Left colon (tissue), 2 donors: ENCODE measurements at regions not wholly inside any gene's neighbourhood (a gene's known extent, or its start where the extent isn't known, plus 50 kb on each side); places are given as distances from the start of the nearest gene placed in this dataset.
"Not testable (repeated sequence)": the region's sequence is repeated elsewhere in the genome, so short reads cannot be mapped to it uniquely, and the experiment has no call there.

Experiments
- ATAC-seq: fragments of 200-7000 bp; cut with Tn5 transposase; one replicate; pipeline ENCODE4 v1.9.1; 2020; ENCODE audit warnings: mild to moderate bottlenecking, moderate library complexity
- DNase-seq, 2 donors: peaks; one replicate each; pipeline ENCODE4 v3.0.0-alpha.2; 2020
- intact Hi-C, 2 donors: fragments of 100-400 bp; cut with DNase I in 1 of 2; cut with micrococcal nuclease in 1 of 2; formaldehyde crosslinking; loops; one replicate each; pipeline versions ENCODE4 v1.11.2 to v1.14.0; 2022; cut with DNase I, micrococcal nuclease
- donor health status: DM: no; HTN: no; CAD: no.
- donor health status: DM: yes; HTN: yes; CAD: no.

DNA sequence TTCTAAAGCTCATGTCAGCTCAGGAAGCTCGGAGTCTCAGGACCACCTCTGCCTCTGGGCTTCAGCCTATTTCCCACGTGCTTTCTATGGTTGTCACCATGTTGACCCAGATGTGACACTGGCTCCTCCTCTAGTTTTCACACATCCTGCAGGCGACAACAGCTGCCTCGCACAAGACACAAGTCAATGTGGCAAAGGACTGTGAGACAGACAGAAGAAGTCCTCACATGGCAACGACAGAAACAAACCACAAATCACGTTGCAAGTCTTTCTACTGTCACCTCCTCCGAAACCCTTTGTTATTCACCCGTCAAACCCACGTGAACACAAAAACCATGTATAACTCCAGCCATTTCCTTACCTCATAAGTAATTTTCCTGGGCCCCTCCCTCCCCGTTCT is 194.5 kb downstream of the MEX3B start:
- DNase-seq (no peak), ATAC-seq (no peak)
- intact Hi-C loops: no loop called here

DNA sequence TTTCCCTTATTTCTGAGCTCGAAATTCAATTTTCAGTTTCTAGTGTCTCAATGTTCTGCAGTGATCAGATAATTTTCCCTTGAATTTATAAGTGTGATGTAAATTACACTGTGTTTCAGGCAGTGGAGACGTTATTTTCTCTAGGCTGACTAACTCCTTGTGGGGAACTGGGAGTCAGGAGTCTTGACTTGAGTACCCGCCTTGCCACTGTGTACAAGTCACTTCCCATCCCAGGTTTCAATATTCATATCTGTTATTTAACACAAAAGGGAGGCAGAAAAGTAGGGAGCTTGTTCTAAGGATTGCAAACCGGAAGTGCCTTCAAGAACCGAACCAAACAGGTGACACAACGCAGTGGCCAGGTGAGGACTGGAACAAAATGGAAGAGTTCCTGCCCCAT is 196.5 kb downstream of the MEX3B start:
- intact Hi-C loops: no loop called here
- no peak for DNase-seq
- no peak for ATAC-seq

DNA sequence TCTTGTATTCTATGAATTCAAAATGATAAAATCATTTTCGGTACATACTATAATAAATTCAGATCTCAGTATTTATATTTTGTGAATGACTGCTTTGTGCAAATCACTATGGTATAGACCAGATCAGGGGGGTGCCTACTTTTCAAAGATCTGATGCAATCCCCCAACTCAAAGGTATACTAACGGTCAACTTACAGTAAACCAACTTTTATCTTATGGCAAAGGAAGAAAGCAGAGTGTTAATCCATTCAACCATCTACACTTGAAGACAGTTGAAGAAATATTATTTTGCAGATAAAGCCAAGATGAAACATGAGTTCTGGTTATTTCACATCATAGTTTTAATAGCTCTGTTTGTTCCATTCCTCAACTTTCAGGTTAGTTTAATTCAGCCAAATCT is 197.1 kb downstream of the MEX3B start:
- DNase-seq (no peak), ATAC-seq (no peak)
- intact Hi-C loops: no loop called here

DNA sequence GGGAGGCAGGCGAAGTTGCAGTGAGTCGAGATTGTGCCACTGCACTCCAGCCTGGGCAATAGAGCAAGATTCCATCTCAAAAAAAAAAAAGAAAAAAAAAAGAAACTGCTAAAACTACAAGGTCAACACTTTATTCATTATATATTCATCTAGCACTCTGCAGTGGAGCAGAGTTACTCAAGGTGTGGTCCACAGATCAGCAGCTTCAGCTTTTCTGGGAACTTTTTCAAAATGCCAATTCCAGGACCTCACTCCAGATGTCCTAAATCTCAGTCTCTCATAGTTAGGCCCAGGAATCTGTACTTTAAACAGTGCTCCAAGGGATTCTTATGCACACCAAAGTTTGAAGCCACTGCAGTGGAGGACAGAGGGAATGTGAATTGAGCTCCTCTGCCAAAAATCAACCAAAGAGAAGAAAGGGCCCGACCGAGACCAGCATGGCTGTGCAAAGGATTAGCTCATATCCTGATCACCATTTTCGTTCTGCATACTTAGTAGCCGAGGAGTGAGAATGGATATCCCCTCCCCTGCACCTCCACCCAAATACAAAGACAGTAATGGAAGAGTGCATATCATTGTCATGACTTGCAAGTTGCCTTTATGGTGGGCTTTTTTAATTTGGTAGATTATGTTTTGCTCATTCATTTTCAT is 201.9 kb downstream of the MEX3B start:
- intact Hi-C loops: no loop called here
- ATAC-seq (no peak), DNase-seq (no peak)

DNA sequence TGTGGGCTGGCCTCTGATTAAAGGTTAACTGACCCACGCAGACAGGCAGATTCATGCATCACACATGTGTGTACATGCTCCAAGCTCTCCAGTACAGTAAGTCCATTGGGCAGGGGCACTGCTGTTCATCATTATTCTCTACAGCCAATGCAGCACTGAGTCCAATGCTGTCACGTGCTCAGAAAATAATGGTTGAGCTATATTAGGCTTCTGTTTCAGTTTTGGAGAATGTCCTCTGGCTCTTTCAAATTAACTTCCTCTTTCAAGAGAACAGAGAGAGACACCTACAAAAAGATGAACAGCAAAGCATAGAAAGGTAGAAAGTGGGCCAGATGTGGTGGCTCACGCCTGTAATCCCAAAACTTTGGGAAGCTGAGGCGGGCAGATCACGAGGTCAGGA is 202.6 kb downstream of the MEX3B start:
- ATAC-seq (no peak), DNase-seq (no peak)
- intact Hi-C loops: no loop called here

DNA sequence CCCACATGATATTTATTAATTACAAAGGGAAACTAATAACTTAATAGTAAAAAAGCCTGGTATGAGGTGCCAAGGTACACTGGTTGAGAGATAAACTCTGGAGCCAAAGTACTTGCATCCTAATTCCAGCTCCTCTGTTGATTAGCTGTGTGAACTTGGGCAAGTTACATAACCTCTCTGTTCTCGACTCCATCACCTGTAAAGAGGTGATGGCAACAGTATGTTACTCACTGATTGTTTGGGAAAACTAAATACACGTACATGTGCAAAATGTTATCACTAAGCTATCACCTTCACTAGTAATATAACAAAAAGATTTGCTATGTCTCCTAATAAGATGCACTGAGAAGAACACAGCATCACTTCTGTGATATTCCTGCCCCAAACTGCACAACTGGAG is 206.4 kb downstream of the MEX3B start:
- ATAC-seq (no peak), DNase-seq (no peak)
- intact Hi-C loops: no loop called here

DNA sequence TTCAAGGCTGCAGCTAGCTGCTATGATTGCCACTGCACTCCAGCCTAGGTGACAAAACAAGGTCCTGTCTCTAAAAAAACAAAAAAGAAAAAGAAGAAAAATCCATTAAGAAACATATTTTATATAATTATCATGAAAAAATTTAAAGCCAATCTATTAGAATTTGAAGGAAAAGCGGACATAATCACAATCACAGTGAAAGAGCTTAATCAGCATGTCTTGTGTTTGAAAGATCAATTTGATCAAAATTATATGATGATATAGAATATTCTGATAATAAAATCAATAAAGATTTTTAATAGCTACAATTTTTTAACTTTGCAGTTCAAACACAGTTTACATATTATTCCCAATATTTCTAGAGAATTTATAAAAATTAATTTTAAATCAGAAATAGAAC is 210.1 kb downstream of the MEX3B start:
- intact Hi-C loops: no loop called here
- DNase-seq: no peak
- ATAC-seq: no peak

DNA sequence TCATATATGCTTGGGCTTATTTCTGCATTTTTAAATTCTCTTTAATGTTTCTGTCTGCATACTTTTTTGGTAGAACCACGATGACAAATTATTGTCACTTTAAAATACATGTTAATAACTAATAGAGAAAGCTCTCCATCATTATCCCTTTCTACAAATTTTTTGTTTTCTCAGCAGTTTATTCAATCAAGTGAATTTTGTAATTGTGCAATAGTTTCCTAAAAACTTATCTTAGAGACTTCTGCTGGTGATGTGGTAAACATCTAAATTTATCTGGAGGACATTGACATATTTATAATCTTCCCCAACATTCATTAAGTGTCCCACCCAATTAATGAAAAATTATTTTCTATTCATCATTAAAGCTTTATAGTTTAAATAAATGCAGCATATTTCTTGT is 215.3 kb downstream of the MEX3B start:
- intact Hi-C loops: no loop called here

DNA sequence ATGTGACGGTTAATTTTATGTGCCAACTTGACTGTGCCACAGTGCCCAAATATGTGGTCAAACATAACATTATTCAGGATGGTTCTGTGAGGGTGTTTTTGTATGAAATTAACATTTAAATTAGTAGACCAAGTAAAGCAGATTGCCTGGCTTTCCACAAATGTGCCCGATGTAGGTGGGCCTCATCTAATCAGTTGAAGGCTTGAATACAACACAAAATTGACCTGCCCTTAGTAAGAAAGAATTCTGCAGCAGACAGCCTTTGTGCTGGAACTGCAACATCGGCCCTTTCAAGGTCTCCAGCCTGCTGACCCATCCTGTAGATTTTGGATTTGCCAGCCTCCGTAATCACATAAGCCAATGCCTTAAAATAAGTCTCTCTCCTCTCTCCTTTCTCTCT is 215.9 kb downstream of the MEX3B start:
- ATAC-seq (no peak), DNase-seq (no peak)
- intact Hi-C loops: no loop called here

More for the DNA sequence above, 215.3 kb downstream of the MEX3B start:
- ATAC-seq (no peak), DNase-seq (no peak)

DNA sequence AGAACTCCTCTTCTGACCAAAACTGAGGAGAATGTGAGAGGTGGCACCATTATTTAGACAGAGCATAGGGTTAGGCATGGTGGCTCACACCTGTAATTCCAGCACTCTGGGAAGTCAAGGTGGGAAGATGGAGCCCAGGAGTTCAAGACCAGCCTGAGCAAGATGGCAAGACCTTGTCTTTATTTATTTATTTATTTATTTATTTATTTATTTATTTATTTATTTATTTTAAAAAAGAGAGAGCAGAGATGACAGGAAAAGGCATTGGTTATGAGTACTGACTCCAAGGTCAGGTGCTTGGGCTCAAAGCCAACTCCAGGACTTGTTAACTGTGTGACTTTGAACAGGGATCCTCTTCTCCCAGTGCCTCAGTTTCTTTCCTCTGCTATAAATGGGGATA is 217.7 kb downstream of the MEX3B start:
- DNase-seq: no peak
- no peak for ATAC-seq
- intact Hi-C loops: no loop called here

DNA sequence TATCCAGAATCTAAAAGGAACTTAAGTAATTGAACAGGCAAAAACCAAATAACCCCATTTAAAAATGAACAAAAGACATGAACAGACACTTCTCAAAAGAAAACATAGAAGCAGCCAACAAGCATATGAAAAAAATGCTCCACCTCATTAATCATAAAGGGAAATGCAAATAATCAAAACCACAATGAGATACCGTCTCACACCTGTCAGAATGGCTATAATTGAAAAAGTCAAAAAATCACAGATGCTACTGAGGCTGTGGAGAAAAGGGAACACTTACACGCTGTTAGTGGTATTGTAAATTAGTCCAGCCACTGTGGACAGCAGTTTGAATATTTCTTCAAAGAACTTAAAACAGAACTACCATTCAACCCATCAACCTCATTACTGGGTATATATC is 220.7 kb downstream of the MEX3B start:
- ATAC-seq (no peak), DNase-seq (no peak)
- intact Hi-C loops: no loop called here

DNA sequence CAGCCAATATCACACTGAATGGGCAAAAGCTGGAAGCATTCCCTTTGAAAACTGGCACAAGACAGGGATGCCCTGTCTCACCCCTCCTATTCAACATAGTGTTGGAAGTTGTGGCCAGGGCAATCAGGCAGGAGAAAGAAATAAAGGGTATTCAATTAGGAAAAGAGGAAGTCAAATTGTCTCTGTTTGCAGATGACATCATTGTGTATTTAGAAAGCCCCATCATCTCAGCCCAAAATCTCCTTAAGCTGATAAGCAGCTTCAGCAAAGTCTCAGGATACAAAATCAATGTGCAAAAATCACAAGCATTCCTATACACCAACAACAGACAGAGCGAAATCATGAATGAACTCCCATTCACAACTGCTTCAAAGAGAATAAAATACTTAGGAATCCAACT is 223.2 kb downstream of the MEX3B start:
- DNase-seq, intact Hi-C loops, ATAC-seq: not testable (repeated sequence)

DNA sequence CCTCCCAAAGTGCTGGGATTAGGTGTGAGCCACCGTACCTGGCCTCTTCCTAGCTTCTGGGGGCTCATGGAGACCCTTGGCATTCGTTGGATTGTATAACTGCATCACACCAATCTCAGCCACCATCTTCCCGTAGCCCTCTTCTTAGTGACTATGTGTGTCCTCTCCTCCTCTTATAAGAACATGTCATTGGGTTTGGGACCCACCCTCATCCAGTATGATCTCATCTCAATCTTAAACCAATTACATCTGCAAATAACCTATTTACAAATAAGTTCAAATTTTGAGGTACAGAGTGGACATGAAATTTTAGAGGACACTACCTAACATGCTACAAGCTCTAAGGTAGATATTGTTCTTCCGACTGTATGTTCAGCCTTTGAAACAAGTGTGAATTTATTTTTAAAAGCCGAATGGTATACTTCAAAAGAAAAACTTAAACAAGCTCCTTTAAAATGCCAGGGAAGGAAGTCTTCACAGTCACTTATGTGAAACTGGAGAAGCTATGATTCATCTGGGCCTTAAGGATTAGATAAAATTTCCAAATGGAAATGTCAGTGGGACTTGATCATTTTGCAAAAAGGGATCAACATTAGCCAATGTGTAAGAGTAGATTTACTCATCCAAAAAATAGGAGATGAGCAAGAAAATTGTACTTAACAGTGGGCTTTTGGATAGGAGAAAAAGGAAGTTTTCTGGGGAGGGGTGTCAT is 225.7 kb downstream of the MEX3B start:
- DNase-seq: no peak
- intact Hi-C loops: no loop called here
- no peak for ATAC-seq

DNA sequence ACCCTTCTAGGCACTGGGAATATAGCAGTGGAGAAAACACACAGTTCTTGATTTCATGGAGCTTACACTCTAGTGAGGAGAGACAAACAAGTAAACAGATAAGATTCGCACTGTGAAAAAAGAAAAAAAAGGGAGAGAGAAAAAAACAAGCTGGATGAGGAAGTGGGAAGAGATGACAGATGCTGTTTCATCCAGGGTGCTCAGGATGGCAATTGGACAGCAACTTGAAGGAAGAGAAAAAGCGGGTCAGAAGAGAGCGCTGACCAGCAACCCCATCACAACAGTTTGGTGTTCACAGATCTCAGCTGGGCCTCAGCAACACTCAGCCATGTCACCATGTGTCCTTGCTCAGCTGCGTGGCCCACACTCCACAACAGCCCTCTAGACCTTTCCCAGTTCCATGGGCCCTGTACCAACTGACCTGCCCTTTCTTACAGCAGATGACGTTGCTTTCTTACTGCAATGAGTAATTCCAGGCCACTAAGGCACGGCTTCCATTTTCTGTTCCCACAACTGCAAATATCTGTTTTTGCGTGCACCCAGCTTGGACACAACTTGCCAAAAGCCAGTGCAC is 230.8 kb downstream of the MEX3B start:
- DNase-seq (no peak), ATAC-seq (no peak)
- intact Hi-C loops: no loop called here

DNA sequence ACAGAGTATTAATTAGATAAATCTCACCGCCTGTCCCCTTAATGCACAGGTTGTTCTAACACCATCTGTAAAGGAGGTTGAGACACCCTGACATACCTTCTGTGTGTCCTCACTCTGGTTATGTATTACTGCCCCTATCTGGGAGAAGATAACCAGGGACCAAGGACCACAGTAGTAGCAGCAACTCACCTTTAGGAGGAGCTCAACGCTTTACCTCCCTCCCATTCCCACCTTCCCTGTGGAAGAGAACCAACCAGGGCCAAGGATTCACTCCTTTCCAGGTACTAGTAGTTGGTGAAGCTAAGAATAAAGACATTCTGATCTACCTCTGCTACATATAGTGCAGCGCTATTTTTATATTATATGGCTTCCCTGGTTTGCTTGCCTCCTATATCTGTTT is 232.6 kb downstream of the MEX3B start:
- intact Hi-C loops: no loop called here
- ATAC-seq (peak; percentile 29), DNase-seq (no peak)

DNA sequence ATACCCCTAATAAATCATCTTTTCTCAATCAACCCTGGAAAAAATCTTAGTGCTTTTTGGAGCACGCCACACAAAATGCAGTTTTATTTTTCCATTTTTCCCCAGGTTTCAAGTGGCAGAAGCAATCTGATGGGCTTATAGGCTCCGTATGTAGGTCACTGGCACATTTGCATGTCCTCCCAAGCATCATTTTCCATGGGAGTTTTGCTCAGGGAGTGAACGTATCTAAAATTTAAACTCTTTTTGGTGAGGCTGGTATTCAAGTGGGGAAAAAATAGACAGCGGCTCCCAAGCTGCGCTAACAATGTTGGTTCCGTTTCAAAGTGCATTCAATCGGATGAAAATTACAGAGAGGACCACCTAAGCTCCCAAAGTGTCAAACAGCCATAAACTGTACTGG is 233.4 kb downstream of the MEX3B start:
- intact Hi-C loops: no loop called here
- DNase-seq: no peak
- ATAC-seq: no peak

DNA sequence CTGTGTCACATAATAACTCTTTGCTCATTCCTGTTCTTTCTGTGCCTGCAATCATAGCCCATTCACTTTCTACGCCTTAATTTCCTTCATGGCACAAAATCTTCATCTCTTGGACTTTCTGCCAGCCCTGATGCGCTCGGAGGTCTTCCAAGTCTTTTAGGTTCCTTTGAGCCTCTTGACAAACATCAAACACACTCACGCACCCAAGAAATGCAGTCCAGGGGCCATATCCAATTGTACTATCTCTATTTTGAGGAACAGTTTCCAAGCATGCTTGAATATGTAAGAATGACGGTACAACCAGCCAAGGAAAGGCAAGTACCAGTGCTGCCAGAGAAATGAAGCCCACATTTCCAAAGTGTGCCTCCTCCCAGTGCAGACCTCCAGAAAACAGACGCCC is 234.1 kb downstream of the MEX3B start:
- no peak for ATAC-seq
- intact Hi-C loops: no loop called here
- no peak for DNase-seq

DNA sequence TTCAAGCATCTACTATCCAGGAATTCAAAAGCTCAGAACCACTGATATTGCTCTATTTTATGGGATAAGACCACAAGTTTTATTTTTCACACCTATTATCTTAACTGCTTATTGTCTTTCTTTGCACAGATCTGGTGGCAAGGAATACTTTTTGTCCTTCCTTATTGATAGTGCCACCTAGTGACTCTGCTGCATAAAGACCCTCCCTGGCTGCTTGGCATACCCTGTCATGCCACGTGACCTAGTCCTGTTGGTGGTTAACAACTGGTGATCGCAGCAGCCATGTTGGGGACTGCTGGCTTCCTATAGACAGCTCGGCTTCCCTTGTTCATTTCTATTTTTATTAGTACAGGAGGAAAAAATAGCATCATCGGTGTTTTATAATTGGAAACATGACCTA is 236.3 kb downstream of the MEX3B start:
- no peak for ATAC-seq
- DNase-seq: no peak
- intact Hi-C loops: no loop called here

DNA sequence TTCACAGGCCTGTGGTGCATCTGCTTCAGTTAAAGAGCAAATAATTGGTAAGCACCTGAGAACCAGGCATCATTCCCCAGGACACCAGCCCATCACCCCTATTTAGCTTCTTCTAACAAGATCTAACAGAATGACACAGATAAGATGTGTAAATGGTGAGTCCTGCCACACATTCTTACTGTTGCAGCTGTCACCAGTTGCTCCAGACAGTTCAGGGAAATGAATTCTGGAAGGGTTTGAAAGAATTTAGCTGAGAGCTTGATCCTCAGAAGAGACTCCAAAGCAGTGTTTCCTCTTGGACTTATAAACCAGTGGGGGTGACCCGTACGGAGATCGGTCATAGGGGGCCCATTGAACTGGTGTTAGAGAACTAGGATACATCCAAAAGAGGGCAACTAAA is 238.0 kb downstream of the MEX3B start:
- ATAC-seq (no peak), DNase-seq (no peak)
- intact Hi-C loops: no loop called here

DNA sequence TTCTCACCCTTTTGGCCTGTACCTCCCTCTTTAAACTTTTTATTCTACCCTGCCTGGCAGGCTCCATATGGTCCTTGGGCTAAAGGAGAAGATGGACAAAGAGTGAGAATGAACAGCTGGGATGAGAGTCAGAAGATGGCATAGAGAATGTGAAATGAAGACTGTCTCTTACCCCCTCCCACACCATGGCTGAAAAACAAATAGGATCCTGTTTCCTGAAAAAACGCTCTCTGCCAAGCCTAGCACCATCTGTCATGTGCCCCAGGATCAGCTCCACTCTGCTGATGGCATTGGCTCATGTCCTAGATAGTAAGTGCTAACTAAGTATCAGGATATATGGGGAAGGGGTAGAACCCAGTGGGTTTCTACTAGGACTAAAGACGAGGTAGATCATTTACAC is 238.6 kb downstream of the MEX3B start:
- ATAC-seq: no peak
- intact Hi-C loops: no loop called here
- no peak for DNase-seq

DNA sequence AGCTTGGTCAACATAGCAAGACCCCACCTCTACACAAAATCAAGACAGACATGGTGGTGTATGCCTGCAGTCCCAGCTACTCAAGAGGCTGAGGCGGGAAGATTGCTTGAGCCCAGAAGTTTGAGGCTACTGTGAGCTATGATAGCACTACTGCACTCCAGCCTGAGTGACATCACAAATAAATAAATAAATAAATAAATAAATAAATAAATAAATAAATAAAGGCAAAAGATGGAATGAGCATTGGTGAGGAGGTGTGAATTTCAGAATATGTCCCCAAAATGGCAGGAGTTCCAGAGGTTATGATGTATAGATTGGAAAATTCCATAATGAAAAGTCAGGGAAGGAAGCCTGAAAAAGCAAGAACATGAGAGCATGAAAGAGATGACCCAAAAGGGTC is 249.9 kb downstream of the MEX3B start:
- DNase-seq: no peak
- intact Hi-C loops: no loop called here
- ATAC-seq: no peak
